ENCODE measurements at regions not wholly inside any gene's neighbourhood (a gene's known extent, or its start where the extent isn't known, plus 50 kb on each side); places are given as distances from the start of the nearest gene placed in this dataset.

DNA sequence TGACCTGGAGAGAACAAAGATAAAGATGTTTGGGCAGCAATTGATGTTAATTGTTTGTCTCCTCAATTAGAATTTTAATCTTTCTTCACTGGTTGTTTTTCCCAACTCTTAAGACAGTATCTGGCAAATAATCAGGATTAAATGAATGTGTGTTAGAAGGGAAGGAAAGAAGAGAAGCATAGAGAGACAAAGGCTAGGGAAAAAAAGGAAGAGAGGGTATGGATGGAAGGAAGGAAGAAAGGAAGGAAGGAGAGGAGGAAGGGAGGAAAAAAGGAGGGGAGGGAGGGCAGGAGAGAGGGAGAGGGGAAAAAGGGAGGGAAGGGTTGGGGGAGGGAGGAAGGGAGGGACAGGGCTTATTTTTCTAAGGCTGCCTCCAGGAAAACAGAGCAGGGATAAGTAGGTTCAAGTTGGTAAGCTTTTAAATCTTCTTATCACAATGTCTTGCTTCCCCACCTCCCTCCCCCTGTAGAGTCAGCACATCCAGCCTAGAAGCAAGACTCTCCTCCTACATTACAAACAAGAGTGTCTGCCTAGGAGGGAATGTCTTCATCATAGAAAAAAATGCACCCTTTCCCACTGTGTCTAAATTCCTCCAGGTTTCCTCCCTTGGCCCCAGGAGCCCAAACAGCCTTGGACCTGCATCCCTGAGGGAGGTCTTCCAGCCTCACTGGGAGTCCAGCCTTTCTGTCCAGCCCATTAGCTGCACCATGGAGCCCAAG, 447.8 kb upstream of the JARID2 start:
- H3K27ac Mint-ChIP-seq (ENCODE audit: unreplicated experiment) = no peak overlapping the region
- POLR2A ChIA-PET = no interaction called here
- H3K4me3 ChIP-seq (ENCODE audit: low read depth, low read length) = no peak overlapping the region

DNA sequence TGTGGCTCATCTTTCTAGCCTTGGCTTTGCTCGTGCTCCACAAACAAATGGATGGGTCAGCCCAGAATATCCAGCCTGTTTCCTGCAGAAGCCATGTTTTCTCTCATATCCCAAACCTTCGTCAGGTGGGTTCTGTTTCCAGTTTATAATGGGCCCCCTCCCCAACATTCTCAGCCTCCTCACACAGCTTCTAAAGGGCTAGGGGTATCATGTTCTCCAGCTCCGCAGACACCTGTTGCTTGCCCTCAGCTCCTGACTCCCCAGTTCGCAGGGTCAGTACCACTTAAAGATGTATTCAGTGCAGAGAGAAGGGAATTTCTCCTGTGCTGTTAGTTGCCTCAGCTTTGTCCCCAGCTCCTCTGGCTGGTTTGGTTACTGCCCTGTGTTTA, 447.3 kb upstream of the JARID2 start:
- H3K4me1 ChIP-seq = no peaks in the 10 kb centered on the region
- H3K9me3 Mint-ChIP-seq (ENCODE audit: unreplicated experiment) = no peaks in the 10 kb centered on the region
- H3K36me3 ChIP-seq (ENCODE audit: control insufficient read depth, insufficient read depth, low read length) = no peaks in the 10 kb centered on the region
- no peak for DNase-seq
- H3K27me3 ChIP-seq (replicated peaks; ENCODE audit: control insufficient read depth, insufficient read depth, low read length) = no peaks in the 10 kb centered on the region
- intact Hi-C loops (cut with micrococcal nuclease; ENCODE audit: unreplicated experiment) = no loop called here
- CTCF ChIA-PET = no interaction called here
- no peak overlapping the region for H3K4me3 Mint-ChIP-seq (ENCODE audit: unreplicated experiment)
- no TSS peak for BruUV-seq (replicated peaks)
- POLR2A ChIA-PET = no interaction called here
- H3K27ac Mint-ChIP-seq (ENCODE audit: unreplicated experiment) = no peak overlapping the region
- H3K4me3 ChIP-seq (ENCODE audit: low read depth, low read length) = no peak overlapping the region
- no peaks in the 10 kb centered on the region for H3K4me1 Mint-ChIP-seq (ENCODE audit: low read depth, unreplicated experiment)
- 0 out of 2 replicates have a peak, but pooled peaks cover 3% of the 10 kb centered on the region for H3K9me3 ChIP-seq
- TF ChIP-seq, protein P1, sequence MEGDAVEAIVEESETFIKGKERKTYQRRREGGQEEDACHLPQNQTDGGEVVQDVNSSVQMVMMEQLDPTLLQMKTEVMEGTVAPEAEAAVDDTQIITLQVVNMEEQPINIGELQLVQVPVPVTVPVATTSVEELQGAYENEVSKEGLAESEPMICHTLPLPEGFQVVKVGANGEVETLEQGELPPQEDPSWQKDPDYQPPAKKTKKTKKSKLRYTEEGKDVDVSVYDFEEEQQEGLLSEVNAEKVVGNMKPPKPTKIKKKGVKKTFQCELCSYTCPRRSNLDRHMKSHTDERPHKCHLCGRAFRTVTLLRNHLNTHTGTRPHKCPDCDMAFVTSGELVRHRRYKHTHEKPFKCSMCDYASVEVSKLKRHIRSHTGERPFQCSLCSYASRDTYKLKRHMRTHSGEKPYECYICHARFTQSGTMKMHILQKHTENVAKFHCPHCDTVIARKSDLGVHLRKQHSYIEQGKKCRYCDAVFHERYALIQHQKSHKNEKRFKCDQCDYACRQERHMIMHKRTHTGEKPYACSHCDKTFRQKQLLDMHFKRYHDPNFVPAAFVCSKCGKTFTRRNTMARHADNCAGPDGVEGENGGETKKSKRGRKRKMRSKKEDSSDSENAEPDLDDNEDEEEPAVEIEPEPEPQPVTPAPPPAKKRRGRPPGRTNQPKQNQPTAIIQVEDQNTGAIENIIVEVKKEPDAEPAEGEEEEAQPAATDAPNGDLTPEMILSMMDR (IDR thresholded peaks at IDR 0.05; ENCODE audit: insufficient read depth in 1 of 2, low read depth in 1 of 2, low read length in 1 of 2, severe bottlenecking in 1 of 2, unreplicated experiment in 1 of 2) = no peak
- H3K27me3 Mint-ChIP-seq (ENCODE audit: insufficient read depth, unreplicated experiment) = no peaks in the 10 kb centered on the region
- no peaks in the 10 kb centered on the region for H3K36me3 Mint-ChIP-seq (ENCODE audit: insufficient read depth, unreplicated experiment)

More for the DNA sequence above, 447.8 kb upstream of the JARID2 start:
- Mint-ChIP-seq H3K4me1 (ENCODE audit: low read depth, unreplicated experiment) (no peaks in the 10 kb centered on the region), H3K36me3 (ENCODE audit: insufficient read depth, unreplicated experiment) (no peaks in the 10 kb centered on the region), H3K9me3 (ENCODE audit: unreplicated experiment) (no peaks in the 10 kb centered on the region), H3K27me3 (ENCODE audit: insufficient read depth, unreplicated experiment) (no peaks in the 10 kb centered on the region), H3K4me3 (ENCODE audit: unreplicated experiment) (no peak overlapping the region)
- H3K36me3 ChIP-seq (ENCODE audit: control insufficient read depth, insufficient read depth, low read length) = no peaks in the 10 kb centered on the region
- no peak for DNase-seq
- H3K27me3 ChIP-seq (replicated peaks; ENCODE audit: control insufficient read depth, insufficient read depth, low read length) = no peaks in the 10 kb centered on the region
- intact Hi-C loops (cut with micrococcal nuclease; ENCODE audit: unreplicated experiment) = no loop called here
- 0 out of 2 replicates have a peak, but pooled peaks cover 3% of the 10 kb centered on the region for H3K9me3 ChIP-seq
- no peaks in the 10 kb centered on the region for H3K4me1 ChIP-seq
- TF ChIP-seq, protein P1 (IDR thresholded peaks at IDR 0.05; ENCODE audit: insufficient read depth in 1 of 2, low read depth in 1 of 2, low read length in 1 of 2, severe bottlenecking in 1 of 2, unreplicated experiment in 1 of 2) = no peak
- no TSS peak for BruUV-seq (replicated peaks)
- CTCF ChIA-PET = no interaction called here

GRCh38 chr6:14798996-14799588, 446.8 kb upstream of the JARID2 start:
- no peaks in the 10 kb centered on the region for H3K9me3 Mint-ChIP-seq (ENCODE audit: unreplicated experiment)

More at GRCh38 chr6:14798996-14799588, 446.8 kb upstream of the JARID2 start:
- no peaks in the 10 kb centered on the region for H3K27me3 Mint-ChIP-seq (ENCODE audit: insufficient read depth, unreplicated experiment)
- Histone ChIP-seq H3K36me3 (ENCODE audit: control insufficient read depth, insufficient read depth, low read length) (no peaks in the 10 kb centered on the region), H3K27me3 (replicated peaks; ENCODE audit: control insufficient read depth, insufficient read depth, low read length) (no peaks in the 10 kb centered on the region), H3K4me3 (ENCODE audit: low read depth, low read length) (no peak overlapping the region), H3K9me3 (0 out of 2 replicates have a peak, but pooled peaks cover 3% of the 10 kb centered on the region), H3K4me1 (no peaks in the 10 kb centered on the region)
- ChIA-PET POLR2A (interaction anchor here (0.6 kb wide), 1 partner anchor 446 kb away, joined by 3 read pairs; no protein-coding TSS in a partner anchor), CTCF (no interaction called here)
- no peaks in the 10 kb centered on the region for H3K36me3 Mint-ChIP-seq (ENCODE audit: insufficient read depth, unreplicated experiment)
- no peak for DNase-seq
- no TSS peak for BruUV-seq (replicated peaks)
- no peak overlapping the region for H3K27ac Mint-ChIP-seq (ENCODE audit: unreplicated experiment)
- intact Hi-C loops (cut with micrococcal nuclease; ENCODE audit: unreplicated experiment) = no loop called here
- H3K4me1 Mint-ChIP-seq (ENCODE audit: low read depth, unreplicated experiment) = no peaks in the 10 kb centered on the region
- TF ChIP-seq, protein P1 (IDR thresholded peaks at IDR 0.05; ENCODE audit: insufficient read depth in 1 of 2, low read depth in 1 of 2, low read length in 1 of 2, severe bottlenecking in 1 of 2, unreplicated experiment in 1 of 2) = no peak
- H3K4me3 Mint-ChIP-seq (ENCODE audit: unreplicated experiment) = no peak overlapping the region

Data from Caco-2 (cell line).